H1 (cell line): ENCODE measurements at regions not wholly inside any gene's neighbourhood (a gene's known extent, or its start where the extent isn't known, plus 50 kb on each side); places are given as distances from the start of the nearest gene placed in this dataset.

Experiments
- BCL11A ChIP-seq, 2 experiments: IDR thresholded peaks; one replicate each; pipeline ENCODE4 v1.6.1; 2011; ENCODE audit warnings: low read depth in 2 of 2, low read length in 2 of 2, mild to moderate bottlenecking in 2 of 2
- CREB1 ChIP-seq: IDR thresholded peaks from 2 replicates; pipeline ENCODE4 v1.6.1; 2012; ENCODE audit warnings: inconsistent platforms
- POLR2A ChIP-seq, 2 experiments: IDR thresholded peaks; 1 replicate in 1 of 2; 2 replicates in 1 of 2; pipeline ENCODE4 v1.6.1; 2011; ENCODE audit warnings: low read depth in 2 of 2, low read length in 2 of 2, mild to moderate bottlenecking in 2 of 2; ENCODE audit errors: control extremely low read depth in 1 of 2
- TAF1 ChIP-seq: IDR thresholded peaks from 2 replicates; pipeline ENCODE4 v1.6.1; 2011; ENCODE audit warnings: mild to moderate bottlenecking, low read depth, low read length
- TF ChIP-seq, protein P1 (sequence below), 3 experiments: IDR thresholded peaks; 1 replicate in 2 of 3; 2 replicates in 1 of 3; pipeline versions ENCODE4 v1.5.1 to v1.6.1; 2011; ENCODE audit warnings: low read length in 3 of 3, mild to moderate bottlenecking in 3 of 3, inconsistent platforms in 2 of 3, low read depth in 1 of 3, moderate library complexity in 1 of 3; ENCODE audit not compliant: insufficient read depth in 1 of 3; ENCODE audit errors: control extremely low read depth in 1 of 3

DNA sequence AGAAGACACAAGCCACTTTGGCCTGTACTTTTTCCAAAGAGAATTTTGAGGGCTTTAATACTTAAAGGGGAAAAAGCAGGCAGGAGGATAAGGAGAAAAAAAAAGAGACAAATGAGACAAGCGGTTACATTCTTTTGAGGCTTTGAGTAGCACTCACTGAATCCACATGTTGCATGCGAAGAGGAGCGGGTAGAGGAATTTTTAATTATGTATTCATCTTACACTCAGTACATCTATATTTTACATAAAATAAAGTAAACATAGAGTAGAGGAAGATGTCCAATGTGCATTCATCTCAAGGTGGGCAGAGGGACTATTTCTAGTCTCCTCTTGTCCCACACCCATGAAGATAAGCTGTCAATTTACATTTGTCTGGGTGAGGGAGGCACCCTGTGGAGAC lies 266.9 kb downstream of the CD109 start:
- TF ChIP-seq CREB1 = no peak
- TF ChIP-seq, protein P1, sequence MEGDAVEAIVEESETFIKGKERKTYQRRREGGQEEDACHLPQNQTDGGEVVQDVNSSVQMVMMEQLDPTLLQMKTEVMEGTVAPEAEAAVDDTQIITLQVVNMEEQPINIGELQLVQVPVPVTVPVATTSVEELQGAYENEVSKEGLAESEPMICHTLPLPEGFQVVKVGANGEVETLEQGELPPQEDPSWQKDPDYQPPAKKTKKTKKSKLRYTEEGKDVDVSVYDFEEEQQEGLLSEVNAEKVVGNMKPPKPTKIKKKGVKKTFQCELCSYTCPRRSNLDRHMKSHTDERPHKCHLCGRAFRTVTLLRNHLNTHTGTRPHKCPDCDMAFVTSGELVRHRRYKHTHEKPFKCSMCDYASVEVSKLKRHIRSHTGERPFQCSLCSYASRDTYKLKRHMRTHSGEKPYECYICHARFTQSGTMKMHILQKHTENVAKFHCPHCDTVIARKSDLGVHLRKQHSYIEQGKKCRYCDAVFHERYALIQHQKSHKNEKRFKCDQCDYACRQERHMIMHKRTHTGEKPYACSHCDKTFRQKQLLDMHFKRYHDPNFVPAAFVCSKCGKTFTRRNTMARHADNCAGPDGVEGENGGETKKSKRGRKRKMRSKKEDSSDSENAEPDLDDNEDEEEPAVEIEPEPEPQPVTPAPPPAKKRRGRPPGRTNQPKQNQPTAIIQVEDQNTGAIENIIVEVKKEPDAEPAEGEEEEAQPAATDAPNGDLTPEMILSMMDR (IDR thresholded peaks at IDR 0.05; ENCODE audit: control extremely low read depth in 1 of 3, insufficient read depth in 1 of 3, low read depth in 1 of 3, low read length in 3 of 3) = no peak
- no peak for TF ChIP-seq POLR2A (IDR thresholded peaks at IDR 0.05; ENCODE audit: control extremely low read depth in 1 of 2, low read depth in 2 of 2, low read length in 2 of 2)
- no peak for TF ChIP-seq BCL11A (IDR thresholded peaks at IDR 0.05; ENCODE audit: low read depth in 2 of 2, low read length in 2 of 2)
- no peak for TF ChIP-seq TAF1
